ENCODE measurements at regions not wholly inside any gene's neighbourhood (a gene's known extent, or its start where the extent isn't known, plus 50 kb on each side); places are given as distances from the start of the nearest gene placed in this dataset.

DNA sequence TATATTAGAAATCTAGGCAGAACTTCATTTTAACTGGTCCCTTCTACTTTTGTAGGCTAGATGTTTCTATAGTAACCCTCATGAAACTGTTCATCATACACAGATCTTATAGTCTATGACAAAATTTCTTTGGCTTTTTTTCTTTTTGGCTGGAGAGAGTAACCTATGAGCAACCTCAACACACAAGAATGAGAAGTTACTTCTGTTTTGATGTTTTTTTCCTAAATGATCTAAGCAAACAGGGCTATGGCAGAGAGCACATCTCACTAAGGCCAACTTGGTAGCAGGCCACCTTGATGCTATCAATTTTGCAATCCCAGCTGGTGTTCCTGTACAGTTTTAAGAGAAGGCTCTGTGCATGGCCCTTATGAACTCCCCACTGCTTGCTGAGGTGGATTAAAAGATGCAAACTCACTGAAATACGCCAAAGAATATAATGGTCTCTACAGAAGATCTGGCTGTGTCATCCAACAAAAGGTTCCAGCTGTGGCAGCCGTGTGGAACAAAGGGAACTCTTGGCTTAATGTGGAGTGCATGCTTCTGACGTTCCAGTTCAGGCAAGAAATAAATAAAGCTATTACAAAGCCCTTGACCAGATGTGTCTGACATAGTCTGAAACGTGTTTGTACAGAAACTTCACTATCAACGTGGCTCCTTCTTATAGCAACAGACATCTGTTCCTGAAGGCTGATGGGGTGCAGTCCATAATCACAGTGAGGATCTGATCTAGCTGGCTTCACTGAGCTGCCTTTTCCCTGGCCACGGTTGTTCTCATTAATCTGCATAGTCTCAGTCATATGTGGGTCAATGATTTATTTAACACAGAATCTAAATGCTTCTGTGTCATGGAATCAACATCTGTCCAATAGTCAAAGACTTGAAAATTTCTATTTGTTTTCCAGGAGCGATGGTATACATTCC lies 481.1 kb downstream of the BMP2 start:
- no peak for DNase-seq

DNA sequence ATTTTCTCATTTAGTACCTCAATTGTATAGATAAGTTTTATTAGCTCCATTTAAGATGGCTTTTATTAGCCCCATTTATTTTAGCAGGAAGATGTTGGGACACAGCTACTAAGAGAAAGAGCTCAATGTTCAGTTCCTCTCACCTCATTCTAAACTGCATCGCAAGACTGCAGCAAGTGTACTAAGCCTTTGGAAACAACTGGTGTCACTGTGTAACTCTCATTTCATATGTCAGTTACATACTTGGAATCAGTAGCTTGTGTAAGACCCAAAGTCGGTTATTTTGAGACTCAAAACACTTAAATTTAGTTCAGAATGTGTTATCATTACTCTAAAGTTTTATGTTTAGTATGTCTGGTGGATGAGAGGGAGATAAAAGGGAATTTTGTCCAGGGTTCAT lies 482.9 kb downstream of the BMP2 start:
- DNase-seq: no peak

DNA sequence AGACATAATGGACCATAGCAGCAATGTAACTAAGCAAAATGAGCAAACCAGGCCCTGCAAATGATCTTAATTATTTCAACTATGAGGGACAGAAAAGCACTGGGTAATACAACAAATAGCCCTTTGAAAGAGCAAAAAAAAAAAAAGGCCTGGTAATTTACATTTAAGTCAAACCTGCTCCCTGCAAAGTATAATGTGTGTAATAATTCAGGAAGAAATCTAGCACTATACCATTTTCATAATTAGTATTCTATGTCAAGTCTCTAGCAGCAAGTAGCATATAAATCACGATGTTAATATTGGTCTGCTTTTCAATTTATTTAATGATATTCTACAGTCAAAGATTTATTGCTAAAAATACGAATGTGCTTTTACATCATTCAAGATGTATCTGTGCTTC lies 489.6 kb downstream of the BMP2 start:
- DNase-seq: no peak

DNA sequence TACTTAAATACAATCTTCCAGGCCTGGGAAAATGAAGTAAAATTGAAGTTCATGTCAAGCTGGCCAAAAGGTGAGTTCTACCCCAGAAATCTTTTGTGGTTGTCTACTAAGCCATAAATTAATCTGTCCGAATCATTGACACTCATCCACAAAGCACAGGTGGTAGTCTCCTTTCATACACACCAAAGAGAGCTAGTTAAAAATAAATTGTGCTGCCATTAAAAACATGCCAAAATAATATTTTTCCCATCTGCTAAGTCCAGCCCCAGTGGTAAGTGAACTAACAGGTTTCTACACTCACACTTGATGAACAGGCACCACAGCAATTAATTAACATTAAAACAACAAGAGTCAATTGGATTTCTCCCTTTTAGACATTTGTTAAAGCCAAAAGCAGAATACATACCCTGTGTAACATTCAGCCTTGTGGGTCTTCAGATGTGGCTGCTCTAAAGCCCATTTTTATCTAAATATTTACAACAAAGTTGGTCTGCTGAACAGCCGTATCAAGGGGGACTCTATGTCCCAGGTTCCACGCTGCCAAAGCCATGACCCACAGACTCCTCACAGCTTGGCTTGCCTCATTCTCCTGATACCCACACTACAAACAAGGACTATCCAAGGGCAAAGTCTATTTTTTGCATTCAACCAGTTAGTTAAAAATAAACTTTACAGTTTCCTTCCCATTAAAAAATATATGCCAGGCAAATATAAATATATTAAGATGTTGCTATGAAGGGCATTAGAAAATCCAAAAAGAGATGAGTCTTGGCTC lies 490.4 kb downstream of the BMP2 start:
- DNase-seq: no peak

DNA sequence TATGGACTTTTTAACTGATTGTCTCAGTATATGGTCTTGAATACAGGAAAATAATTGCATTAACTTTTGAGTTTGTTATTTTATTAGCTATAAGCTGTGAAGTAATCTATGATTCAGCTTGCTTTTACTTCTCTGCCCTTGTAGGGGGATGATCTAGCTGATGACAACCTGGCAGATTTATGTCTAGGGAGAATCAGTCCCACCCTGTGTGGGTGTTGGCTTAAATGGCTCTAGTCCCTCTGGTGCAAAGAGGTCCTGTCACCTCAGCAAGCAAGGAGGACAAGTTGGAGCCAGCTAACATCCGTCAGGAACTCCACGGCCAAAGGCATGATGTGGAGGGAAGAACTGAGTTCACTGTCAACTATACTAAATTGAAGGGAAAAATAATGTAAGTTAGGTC lies 495.3 kb downstream of the BMP2 start:
- DNase-seq: no peak

DNA sequence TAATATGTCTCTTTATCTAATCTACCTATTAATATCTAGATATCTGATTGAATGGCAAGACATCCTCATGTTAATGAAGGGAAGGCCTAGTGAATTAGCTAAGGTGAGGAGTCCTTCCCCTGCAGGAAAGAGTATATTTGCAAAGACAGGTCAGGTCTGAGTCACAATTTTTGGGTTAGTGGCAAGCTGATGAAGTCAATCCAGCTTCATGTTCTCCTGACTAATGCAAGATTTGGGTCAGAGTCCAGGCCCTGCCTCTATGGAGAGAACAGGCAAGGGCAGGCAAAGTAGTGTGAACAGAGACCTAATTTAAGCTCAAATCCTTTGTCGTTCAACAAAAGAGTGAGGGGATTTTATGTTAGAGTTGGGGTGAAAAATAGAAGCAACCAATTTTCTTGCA lies 496.7 kb downstream of the BMP2 start:
- no peak for DNase-seq

DNA sequence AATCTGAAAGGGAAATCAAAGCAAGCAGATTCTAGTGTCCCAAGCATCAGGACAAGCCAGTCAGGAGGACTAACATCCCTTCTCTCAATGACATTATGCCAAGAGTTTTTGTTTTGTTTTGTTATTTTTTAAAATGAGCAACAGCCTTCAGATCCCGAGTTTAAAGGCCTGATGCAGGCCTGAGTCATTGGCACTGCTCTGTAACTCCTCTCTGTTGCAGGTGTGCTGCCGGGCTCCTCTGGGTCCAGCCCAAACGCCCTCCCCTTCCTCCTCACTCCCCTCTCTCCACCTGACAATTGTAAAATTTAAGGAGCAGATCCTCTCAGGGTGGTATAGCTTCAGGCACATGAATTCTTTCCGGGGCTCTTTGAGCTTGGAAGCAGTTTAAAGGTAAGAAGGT lies 502.0 kb downstream of the BMP2 start:
- no peak for DNase-seq

DNA sequence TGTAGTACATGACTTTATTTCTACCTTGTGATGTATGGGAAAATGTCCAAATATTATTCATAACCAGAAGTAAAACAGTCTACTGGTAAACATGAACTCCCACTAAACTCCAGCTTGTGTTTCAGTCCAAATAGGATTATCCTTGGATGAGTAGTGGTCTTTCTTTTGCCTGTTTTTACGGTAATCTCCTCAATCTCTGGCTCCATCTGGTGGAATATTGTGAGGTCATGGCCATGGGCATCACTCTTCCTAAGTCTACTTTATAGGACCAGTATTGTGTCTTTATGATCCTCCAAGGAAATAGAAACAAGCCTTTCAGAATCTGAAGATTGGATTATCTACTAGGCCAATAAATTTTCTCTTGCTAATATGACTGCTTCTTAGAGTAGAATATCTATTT lies 505.0 kb downstream of the BMP2 start:
- peak in 1 of 51 donors; percentile 6 for DNase-seq

DNA sequence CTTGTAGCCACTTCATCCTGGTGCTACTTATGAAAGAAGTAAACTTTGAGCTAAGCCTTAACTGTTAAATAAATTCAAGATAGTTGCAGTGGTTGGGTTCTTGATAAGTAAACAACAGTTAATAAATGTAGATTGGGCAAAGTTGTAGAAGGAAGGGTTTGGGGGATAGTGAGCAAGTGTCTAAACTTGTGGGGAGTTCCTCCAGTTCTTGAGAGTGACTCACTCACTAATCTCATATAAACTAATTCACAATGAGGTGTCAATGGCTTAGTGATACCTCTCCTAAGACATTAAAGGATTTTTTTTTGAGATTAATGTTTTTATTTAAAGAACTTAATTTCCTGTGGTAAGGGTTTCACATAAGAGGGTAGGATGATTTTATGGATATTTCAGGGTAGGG lies 507.4 kb downstream of the BMP2 start:
- no peak for DNase-seq

DNA sequence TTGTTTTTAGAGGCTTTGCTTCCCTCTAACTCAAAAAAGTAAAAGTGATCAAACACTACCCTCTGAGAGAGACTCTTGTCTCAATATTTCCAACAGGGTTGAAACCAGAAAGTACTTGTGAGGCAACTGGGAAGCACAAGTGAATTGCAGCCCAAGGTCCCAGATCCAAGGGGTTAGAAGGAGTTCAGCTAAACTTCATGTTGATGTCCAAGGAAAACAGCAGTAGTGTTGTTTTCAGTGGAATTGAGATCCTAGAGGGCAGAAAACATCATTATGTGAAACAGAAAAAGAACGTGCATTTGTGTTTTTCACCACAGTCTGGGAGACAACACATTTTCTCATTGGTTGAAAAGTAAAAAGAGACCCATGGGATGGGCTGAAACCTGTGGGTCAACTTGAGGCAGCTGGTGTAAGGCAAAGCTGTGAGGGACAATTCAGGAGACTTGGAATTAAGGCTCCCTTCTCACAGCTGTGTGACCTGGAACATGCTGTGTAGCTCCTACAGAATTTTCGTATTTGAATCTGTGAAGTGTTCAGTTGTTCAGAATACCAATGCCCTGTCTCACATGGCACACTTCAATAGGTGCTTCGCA lies 508.3 kb downstream of the BMP2 start:
- no peak for DNase-seq

DNA sequence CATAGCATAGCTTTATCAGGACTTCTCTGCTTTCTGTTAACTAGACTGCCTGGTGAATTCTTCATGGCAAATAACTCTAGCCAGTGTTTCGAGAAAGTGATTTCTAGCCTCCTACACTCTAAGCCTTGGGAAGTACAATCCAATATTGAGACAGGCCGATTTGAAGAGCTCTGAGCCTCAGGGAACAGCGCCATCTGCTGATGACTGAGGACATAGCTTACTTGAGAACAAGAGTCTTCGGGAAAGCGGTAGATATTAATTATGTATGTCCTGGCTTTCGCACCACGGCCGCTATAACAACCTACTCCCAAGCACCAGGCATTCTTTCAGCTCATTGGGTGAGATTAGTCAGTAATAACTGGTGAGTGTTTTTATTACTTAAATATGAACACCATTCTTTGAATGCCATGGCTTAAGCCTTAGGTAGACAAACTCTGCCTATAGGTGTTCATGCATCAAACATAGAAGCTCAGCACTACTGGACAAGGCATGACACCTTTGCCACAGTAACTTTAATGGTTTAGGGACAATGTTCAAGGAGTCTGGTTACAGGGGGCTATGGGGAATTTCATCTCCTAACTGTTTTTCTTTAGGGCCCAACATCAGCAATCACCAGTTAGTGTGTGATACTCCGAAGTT lies 518.6 kb downstream of the BMP2 start:
- peak in 44 of 51 donors; percentile 1 to 83 (median 46) for DNase-seq

DNA sequence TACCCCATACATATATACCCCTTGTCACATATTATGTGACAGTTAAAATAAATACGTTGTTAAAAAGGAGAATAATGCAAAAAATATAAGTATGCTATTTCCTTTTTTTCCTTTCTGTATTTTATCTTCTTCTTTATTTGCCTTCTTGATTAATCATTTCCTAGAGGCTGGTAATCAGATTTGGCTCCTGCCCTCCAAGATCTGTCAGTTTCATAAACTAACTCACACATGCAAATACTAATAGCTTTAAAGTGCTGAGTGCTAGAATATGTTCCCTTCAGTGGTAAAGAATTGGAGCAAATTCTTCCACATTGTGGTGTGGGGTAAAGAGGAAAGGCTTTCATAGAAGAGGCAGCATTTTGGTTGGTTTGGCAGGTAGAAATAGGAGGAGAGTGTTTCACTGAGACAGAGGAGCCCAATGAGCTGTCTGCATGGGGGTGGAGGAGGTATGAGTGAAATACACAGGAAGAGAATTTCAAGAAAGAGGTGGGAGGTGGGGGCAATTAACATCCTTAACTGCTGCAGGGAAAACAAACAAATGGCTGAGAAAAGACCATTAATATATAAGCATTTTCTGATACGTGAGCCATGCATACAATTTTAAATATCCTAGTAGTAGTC lies 523.9 kb downstream of the BMP2 start:
- DNase-seq: no peak

DNA sequence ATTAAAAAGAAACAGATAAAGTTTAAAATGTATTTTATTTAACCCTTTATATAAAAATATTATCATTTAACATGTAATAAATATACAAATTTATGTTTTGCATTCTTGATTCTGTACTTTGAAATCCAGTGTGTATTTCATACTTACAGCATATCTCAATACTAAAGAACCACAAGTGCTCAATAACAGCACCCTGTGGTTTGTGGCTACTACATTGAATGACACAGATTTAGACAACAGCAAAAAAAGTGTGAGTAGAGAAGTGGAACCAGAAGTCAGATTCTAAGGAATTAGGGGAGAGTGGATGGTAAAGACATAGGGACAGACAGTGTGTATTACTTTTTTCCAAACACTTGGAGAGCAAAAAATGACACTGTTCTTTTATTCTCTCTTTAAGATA lies 524.5 kb downstream of the BMP2 start:
- no peak for DNase-seq

DNA sequence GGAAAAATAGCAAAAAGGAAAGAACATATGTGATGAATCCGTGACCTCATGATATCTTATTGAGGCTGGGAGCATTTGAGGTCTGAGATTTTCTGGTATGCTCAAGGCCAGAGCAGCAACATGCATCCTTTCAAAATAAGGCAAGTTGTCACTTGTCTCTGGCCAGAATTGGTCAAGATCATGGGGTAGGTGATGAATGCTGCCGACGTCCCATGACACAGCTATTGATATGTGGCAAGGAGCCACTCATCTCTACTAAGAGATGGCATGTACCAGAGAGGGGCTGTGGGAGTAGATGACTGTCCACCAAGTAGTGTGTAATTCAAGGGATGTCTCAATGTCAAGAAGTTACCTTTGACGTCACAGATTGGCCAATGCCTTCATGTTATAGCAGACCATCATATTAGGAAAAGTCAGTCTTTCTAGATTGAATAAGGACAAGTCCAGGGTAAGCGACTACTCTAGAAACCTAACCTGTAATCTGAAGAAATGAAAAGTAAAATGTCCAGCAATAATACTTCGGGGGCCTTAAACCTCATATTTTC lies 527.4 kb downstream of the BMP2 start:
- no peak for DNase-seq

DNA sequence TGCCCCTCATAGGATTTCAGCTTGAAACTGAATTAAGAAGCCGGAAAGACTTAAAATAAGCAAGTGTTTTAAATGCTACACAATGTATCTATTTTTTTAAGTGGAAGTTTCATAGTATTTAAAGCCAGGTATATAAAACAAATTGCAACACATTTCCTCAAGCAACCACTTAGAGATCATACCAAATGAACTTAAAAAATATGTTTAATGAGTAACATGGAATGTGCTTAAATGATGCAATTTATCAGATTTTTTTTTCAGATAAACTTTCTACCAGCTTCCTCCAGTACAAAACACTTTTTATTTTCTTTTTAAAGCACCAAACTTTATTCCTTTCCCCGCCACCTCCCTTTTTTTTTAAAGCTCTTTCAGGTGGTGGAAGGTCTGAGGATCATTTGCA lies 534.3 kb downstream of the BMP2 start:
- no peak for DNase-seq

DNA sequence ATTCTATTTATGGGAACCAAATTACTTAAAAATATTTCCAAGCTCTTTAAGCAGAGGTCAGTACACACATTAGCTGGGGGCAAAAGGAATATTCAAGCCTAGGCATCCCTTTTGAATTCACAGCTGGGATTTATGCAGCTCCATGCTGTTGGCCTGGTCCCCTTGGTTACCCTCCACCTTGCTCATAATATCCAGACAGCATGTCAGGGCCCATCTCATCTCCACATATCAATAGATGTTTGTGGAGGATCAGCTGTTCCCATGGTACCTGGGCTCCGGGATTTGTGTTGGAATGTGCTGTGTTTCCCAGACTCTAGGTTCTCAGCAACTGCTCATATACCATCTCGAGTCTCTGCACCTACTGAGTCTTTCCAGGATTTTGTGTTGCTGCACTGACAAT lies 534.8 kb downstream of the BMP2 start:
- DNase-seq: no peak

DNA sequence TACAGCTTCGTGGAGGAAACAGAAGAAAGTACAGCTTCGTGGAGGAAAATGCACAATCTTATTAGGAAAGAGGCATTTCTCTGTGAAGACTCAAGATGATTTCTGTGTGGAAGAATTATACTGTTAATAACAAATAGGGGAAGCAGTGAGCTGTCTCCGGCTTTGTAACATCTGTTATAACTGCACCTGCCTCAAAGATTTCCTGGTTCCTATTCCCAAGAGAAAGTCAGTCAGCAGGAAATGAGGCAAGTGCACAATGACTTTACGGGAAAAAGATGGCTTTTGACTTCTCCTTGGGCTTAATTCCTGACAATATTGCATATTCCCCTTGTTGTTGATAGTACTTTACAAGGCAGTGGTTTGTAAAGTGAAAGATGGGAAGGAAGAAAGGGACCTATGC lies 538.5 kb downstream of the BMP2 start:
- no peak for DNase-seq

DNA sequence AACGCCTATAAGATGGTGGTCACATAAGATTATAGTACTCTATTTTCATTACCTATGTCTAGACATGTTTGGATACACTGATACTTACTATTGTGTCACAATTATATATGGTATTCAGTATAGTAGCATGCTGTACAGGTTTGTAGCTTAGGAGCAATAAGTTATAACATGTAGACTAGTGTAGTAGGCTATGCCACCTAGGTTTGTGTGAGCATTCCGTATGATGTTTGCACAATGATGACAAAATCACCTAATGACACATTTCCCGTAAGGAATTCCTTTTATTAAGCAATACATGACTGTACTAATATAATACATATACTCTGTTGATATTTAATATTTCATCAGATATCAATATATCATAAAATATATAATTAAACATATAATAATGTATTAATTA lies 540.7 kb downstream of the BMP2 start:
- DNase-seq: no peak

DNA sequence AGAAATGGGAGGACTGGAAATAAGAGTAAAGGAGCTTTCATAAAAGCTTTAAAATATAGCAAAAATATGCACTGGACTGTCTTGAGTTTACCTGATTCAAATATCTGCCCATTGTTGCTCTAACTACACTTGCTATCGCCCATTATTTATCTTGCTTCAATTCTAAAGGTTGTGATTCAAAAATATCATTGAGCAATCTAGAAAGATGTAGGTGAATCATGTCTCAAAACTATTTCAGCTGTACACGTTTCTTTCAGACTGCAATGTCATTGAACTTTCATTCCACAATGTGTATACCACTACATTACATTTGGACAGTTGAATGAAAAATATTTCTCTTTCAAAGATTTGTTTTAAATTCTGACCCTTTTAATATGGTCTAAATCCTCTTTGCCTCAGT lies 545.6 kb downstream of the BMP2 start:
- DNase-seq: no peak

DNA sequence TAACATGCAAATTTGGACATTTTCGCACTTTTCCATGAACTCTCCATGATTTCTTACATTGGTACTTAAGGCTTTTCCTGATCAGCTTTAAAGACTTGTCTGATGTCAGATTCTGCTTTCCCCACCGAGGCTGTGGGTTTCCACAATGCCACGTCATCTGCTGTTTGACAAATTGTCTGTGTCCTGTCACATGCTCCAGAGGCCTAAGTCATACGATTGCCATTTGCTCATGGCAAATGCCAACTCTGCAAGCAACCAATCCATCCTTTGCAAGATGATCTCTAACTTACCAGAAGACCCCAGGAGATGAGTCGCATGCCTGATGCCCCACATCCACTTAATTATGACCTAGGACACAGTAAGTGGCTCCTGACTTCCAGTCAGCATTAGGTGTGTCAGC lies 556.5 kb downstream of the BMP2 start:
- no peak for DNase-seq

DNA sequence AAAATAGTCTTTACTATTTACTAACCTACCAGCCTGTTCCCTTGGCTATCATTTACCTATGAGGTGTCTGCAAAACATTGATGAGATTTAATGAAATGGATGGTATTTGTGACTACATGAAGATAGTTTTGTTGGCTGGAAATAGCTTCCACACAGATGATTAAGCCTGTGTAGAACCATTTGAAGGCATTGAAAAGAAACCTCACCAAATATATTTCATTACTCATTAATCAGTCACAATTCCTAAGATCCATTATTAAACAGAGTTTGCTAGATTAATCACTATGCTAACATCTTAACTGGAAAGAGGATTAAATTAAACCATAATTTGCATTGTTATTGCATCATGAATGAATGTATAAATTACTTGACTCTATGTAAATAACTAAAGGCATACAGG lies 560.3 kb downstream of the BMP2 start:
- no peak for DNase-seq
